Activated CD4-positive, alpha-beta T cell treated with anti-CD3 and anti-CD28 coated beads, Interleukin-2, amount 10 ng/mL, durations not matched to agents 7 days and 5 days (primary cell): ENCODE measurements at regions not wholly inside any gene's neighbourhood (a gene's known extent, or its start where the extent isn't known, plus 50 kb on each side); places are given as distances from the start of the nearest gene placed in this dataset.

ENCODE experiments used
- CTCF ChIA-PET: fragments of 350-600 bp; sonication (Branson Sonifier 250); formaldehyde crosslinking; loops from one replicate; lab custom pipeline; 2021; ENCODE audit warnings: antibody characterized with exemption; lab: Charles Lee
- POLR2A ChIA-PET: fragments of 350-600 bp; sonication (Branson Sonifier 250); formaldehyde crosslinking; loops from one replicate; lab custom pipeline; 2021; ENCODE audit warnings: antibody characterized with exemption; lab: Charles Lee
- DNase-seq: peaks from one replicate; pipeline ENCODE4 v3.0.0-alpha.2; 2020
- H3K27ac Mint-ChIP-seq: one replicate; pipeline ENCODE4 v1.8.0; 2021; ENCODE audit warnings: mild to moderate bottlenecking, moderate library complexity, mixed read lengths
- H3K27me3 Mint-ChIP-seq: one replicate; pipeline ENCODE4 v1.8.0; 2021; ENCODE audit warnings: mixed read lengths
- H3K36me3 Mint-ChIP-seq: one replicate; pipeline ENCODE4 v1.8.0; 2021; ENCODE audit warnings: low read depth, mixed read lengths
- H3K4me1 Mint-ChIP-seq: one replicate; pipeline ENCODE4 v1.8.0; 2021; ENCODE audit warnings: mixed read lengths
- H3K4me3 Mint-ChIP-seq: one replicate; pipeline ENCODE4 v1.8.0; 2021; ENCODE audit warnings: mild to moderate bottlenecking, moderate library complexity, mixed read lengths
- H3K9me3 Mint-ChIP-seq: one replicate; pipeline ENCODE4 v1.8.0; 2021; ENCODE audit warnings: mixed read lengths

GRCh38 chr5:142259758-142260157 lies 65.1 kb downstream of the SPRY4 start:
- CTCF ChIA-PET, result interaction anchor here (1.2 to 1.3 kb wide), 2 partner anchors 10 kb away, joined by 3 read pairs; no protein-coding TSS in a partner anchor
- DNase-seq, result no peak
- H3K4me1 Mint-ChIP-seq, result peaks cover 4% of the 10 kb centered on the region

GRCh38 chr5:142255831-142256230 lies 69.0 kb downstream of the SPRY4 start:
- POLR2A ChIA-PET, result no interaction called here
- Mint-ChIP-seq H3K4me1 (no peaks in the 10 kb centered on the region), H3K4me3 (no peak overlapping the region), H3K9me3 (peaks cover 3% of the 10 kb centered on the region), H3K36me3 (no peaks in the 10 kb centered on the region), H3K27ac (no peak overlapping the region), H3K27me3 (peaks cover 5% of the 10 kb centered on the region)
- CTCF ChIA-PET, result interaction anchor here (1.1 kb wide), 1 partner anchor 10 kb away, joined by 3 read pairs; no protein-coding TSS in a partner anchor
- DNase-seq, result no peak

More at GRCh38 chr5:142259758-142260157, 65.1 kb downstream of the SPRY4 start:
- POLR2A ChIA-PET, result no interaction called here
- Mint-ChIP-seq H3K4me3 (no peak overlapping the region), H3K27me3 (peaks cover 5% of the 10 kb centered on the region), H3K27ac (no peak overlapping the region), H3K9me3 (peaks cover 3% of the 10 kb centered on the region), H3K36me3 (no peaks in the 10 kb centered on the region)

- no peak overlapping the region for H3K4me3 Mint-ChIP-seq
- POLR2A ChIA-PET, result no interaction called here
- CTCF ChIA-PET, result no interaction called here
- DNase-seq, result no peak
- peaks cover 5% of the 10 kb centered on the region for H3K27me3 Mint-ChIP-seq
- no peak overlapping the region for H3K27ac Mint-ChIP-seq
- H3K9me3 Mint-ChIP-seq, result peaks cover 3% of the 10 kb centered on the region
- H3K4me1 Mint-ChIP-seq, result peaks cover 1% of the 10 kb centered on the region
- no peaks in the 10 kb centered on the region for H3K36me3 Mint-ChIP-seq
These were observed 70.4 kb downstream of the SPRY4 start for GRCh38 chr5:142254431-142254830.

GRCh38 chr5:142253938-142254337 lies 70.9 kb downstream of the SPRY4 start:
- H3K4me3 Mint-ChIP-seq, result no peak overlapping the region
- CTCF ChIA-PET, result interaction anchor here (1.3 kb wide), 1 partner anchor 43 kb away, joined by 3 read pairs; no protein-coding TSS in a partner anchor
- H3K27me3 Mint-ChIP-seq, result peaks cover 2% of the 10 kb centered on the region

GRCh38 chr5:142250119-142250518 lies 74.7 kb downstream of the SPRY4 start:
- POLR2A ChIA-PET, result no interaction called here
- CTCF ChIA-PET, result interaction anchor here (0.6 to 1.1 kb wide), 3 partner anchors 9 to 52 kb away, joined by 3 read pairs; no protein-coding TSS in a partner anchor
- Mint-ChIP-seq H3K4me1 (peaks cover 1% of the 10 kb centered on the region), H3K36me3 (no peaks in the 10 kb centered on the region), H3K9me3 (no peaks in the 10 kb centered on the region), H3K27ac (no peak overlapping the region), H3K27me3 (peaks cover 3% of the 10 kb centered on the region), H3K4me3 (no peak overlapping the region)
- no peak for DNase-seq

More at GRCh38 chr5:142253938-142254337, 70.9 kb downstream of the SPRY4 start:
- peaks cover 3% of the 10 kb centered on the region for H3K9me3 Mint-ChIP-seq
- peaks cover 1% of the 10 kb centered on the region for H3K4me1 Mint-ChIP-seq
- DNase-seq, result no peak
- POLR2A ChIA-PET, result no interaction called here
- H3K27ac Mint-ChIP-seq, result no peak overlapping the region
- H3K36me3 Mint-ChIP-seq, result no peaks in the 10 kb centered on the region

- CTCF ChIA-PET, result no interaction called here
- POLR2A ChIA-PET, result no interaction called here
- DNase-seq, result no peak
- Mint-ChIP-seq H3K9me3 (no peaks in the 10 kb centered on the region), H3K27me3 (peaks cover 7% of the 10 kb centered on the region), H3K4me3 (no peak overlapping the region), H3K4me1 (peaks cover 1% of the 10 kb centered on the region), H3K27ac (peak overlapping the region; percentile 57), H3K36me3 (no peaks in the 10 kb centered on the region)
These were observed 75.9 kb downstream of the SPRY4 start for GRCh38 chr5:142248853-142249462.

- ChIA-PET CTCF (interaction anchor here (1.5 kb wide), 1 partner anchor 18 kb away, joined by 3 read pairs; no protein-coding TSS in a partner anchor), POLR2A (no interaction called here)
- DNase-seq, result no peak
- Mint-ChIP-seq H3K27ac (no peak overlapping the region), H3K9me3 (no peaks in the 10 kb centered on the region), H3K27me3 (peaks cover 7% of the 10 kb centered on the region), H3K36me3 (no peaks in the 10 kb centered on the region), H3K4me3 (no peak overlapping the region), H3K4me1 (peaks cover 1% of the 10 kb centered on the region)
These were observed 78.6 kb downstream of the SPRY4 start for GRCh38 chr5:142246258-142246657.

GRCh38 chr5:142245786-142246185 lies 79.0 kb downstream of the SPRY4 start:
- peaks cover 1% of the 10 kb centered on the region for H3K4me1 Mint-ChIP-seq
- H3K36me3 Mint-ChIP-seq, result no peaks in the 10 kb centered on the region
- no peaks in the 10 kb centered on the region for H3K9me3 Mint-ChIP-seq
- H3K4me3 Mint-ChIP-seq, result no peak overlapping the region
- no peak overlapping the region for H3K27ac Mint-ChIP-seq
- no peak for DNase-seq
- POLR2A ChIA-PET, result no interaction called here
- H3K27me3 Mint-ChIP-seq, result peaks cover 7% of the 10 kb centered on the region
- CTCF ChIA-PET, result interaction anchor here (1.5 kb wide), 1 partner anchor 17 kb away, joined by 3 read pairs; no protein-coding TSS in a partner anchor

- ChIA-PET CTCF (interaction anchor here (1.2 kb wide), 1 partner anchor 32 kb away, joined by 3 read pairs; no protein-coding TSS in a partner anchor), POLR2A (no interaction called here)
- H3K4me3 Mint-ChIP-seq, result no peak overlapping the region
- H3K27me3 Mint-ChIP-seq, result peaks cover 7% of the 10 kb centered on the region
- H3K27ac Mint-ChIP-seq, result no peak overlapping the region
- no peaks in the 10 kb centered on the region for H3K9me3 Mint-ChIP-seq
- H3K36me3 Mint-ChIP-seq, result no peaks in the 10 kb centered on the region
- no peaks in the 10 kb centered on the region for H3K4me1 Mint-ChIP-seq
- DNase-seq, result no peak
These were observed 80.4 kb downstream of the SPRY4 start for GRCh38 chr5:142244440-142244839.

GRCh38 chr5:142242272-142242671 lies 82.5 kb downstream of the SPRY4 start:
- H3K4me3 Mint-ChIP-seq, result no peak overlapping the region
- POLR2A ChIA-PET, result no interaction called here
- H3K36me3 Mint-ChIP-seq, result no peaks in the 10 kb centered on the region
- CTCF ChIA-PET, result interaction anchor here (0.6 to 1.0 kb wide), 3 partner anchors 233 to 602 kb away, joined by 3 read pairs; no protein-coding TSS in a partner anchor
- no peak for DNase-seq
- H3K4me1 Mint-ChIP-seq, result no peaks in the 10 kb centered on the region
- no peaks in the 10 kb centered on the region for H3K9me3 Mint-ChIP-seq
- no peak overlapping the region for H3K27ac Mint-ChIP-seq
- H3K27me3 Mint-ChIP-seq, result peaks cover 5% of the 10 kb centered on the region

GRCh38 chr5:142239394-142240159 lies 85.2 kb downstream of the SPRY4 start:
- no peak overlapping the region for H3K4me3 Mint-ChIP-seq
- H3K36me3 Mint-ChIP-seq, result no peaks in the 10 kb centered on the region
- no peaks in the 10 kb centered on the region for H3K9me3 Mint-ChIP-seq
- DNase-seq, result no peak
- CTCF ChIA-PET, result no interaction called here
- peaks cover 6% of the 10 kb centered on the region for H3K27me3 Mint-ChIP-seq
- peaks cover 3% of the 10 kb centered on the region for H3K4me1 Mint-ChIP-seq
- POLR2A ChIA-PET, result no interaction called here
- no peak overlapping the region for H3K27ac Mint-ChIP-seq

- ChIA-PET POLR2A (no interaction called here), CTCF (interaction anchor here (0.6 kb wide), 2 partner anchors 19 to 61 kb away, joined by 3 read pairs; no protein-coding TSS in a partner anchor)
These were observed 87.1 kb downstream of the SPRY4 start for GRCh38 chr5:142237707-142238106.

More at GRCh38 chr5:142237707-142238106, 87.1 kb downstream of the SPRY4 start:
- Mint-ChIP-seq H3K27ac (no peak overlapping the region), H3K9me3 (no peaks in the 10 kb centered on the region), H3K36me3 (no peaks in the 10 kb centered on the region), H3K4me3 (no peak overlapping the region), H3K27me3 (peaks cover 2% of the 10 kb centered on the region), H3K4me1 (peaks cover 3% of the 10 kb centered on the region)
- no peak for DNase-seq
